Activated T-cell treated with anti-CD3 and anti-CD28 coated beads, Interleukin-2, amount 50 U/mL, for 48 hours (primary cell): ENCODE measurements at regions not wholly inside any gene's neighbourhood (a gene's known extent, or its start where the extent isn't known, plus 50 kb on each side); places are given as distances from the start of the nearest gene placed in this dataset.

Experiments used
- DNase-seq, 2 experiments: peaks; one replicate each; pipeline ENCODE4 v3.0.0-alpha.2; 2020

GRCh38 chr6:85126485-85127167 is 323.3 kb upstream of the NT5E start:
- DNase-seq, result peak; percentile 21 to 23

- no peak for DNase-seq
Measured at GRCh38 chr6:85125526-85125925, 324.4 kb upstream of the NT5E start.

DNA sequence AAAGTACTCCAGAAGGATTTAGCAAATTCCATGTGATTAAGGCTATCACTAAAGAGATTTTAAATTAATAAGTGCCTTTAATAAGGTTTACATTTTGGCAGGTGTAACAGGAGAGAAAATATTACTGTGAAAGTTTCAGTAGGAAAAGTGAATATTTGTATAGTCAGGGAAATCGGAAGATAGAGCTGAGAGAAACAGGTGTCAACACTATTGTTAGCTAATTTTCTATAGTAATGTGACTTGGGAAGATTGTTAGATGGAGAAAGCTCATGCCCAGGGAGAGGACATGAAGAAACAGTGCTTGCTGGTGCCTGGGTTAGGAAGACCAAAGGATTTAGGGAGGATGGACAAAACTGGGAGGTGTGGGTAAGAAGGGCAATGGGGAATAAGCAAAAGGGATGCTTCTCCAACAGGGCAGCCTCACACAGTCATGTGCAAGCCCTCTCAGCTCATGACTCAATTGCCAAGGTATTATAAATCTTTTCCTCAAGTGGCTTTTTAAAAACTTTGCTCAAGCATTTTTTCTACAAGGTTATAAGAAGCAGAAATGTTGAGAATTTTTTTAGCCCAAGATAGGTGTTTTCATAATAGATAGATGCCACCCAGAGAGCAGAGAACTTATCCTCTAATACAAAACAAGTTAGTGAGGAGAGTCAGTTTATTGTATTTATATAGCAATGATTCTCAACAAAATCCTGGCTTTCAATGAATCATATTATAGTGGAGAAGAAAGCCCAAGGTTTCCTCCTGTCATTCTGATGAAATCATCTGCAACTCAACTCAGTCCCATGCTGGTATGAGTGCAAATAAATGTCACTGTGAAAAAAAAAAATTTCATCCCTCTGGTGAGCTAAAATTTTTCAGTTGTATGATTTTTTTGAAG is 325.2 kb upstream of the NT5E start:
- DNase-seq, result no peak

DNA sequence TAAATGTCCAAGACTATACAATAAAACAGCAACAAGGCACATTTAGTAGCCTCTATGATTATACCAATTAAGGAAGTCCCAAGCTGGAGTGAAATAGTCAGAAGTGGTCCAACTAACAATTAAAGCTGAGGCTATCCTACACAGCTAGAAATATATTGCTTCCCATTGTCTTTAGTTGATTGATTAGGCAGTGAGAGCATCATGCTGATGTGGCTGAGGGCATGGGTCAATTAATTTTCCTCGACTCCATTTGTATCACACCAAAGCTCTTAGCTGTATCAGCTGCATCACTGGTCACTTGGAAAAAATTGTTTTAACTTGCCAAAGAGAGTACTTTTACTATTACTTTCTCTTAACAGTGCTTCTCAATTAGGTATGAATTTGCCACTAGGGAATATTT is 328.7 kb upstream of the NT5E start:
- DNase-seq, result no peak

DNA sequence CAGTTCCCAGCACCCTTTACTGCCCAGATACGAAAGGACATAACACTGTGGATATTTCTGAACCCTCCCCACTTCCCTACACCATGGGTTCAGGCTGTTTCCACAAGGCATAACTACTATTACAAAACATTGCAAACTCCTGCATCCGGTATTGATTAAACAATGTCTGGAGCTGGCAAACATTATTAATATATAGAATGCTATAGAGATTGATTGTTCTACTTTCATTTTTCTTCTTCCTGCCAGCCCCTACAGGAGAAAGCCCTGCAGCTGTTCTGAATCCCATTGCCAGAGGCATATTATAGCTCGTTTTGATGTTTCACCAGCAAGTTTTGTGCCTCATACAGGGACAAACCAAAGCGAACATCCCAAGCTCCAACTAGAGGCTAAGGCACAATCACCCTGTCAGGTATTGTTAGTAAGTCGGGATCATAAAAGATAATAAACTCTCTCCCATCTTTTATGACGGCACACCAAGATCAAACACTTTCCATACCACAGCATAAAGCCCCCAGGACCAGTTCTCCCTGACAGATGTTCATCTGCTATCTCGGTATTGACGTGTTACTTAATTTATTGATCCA is 331.1 kb upstream of the NT5E start:
- DNase-seq, result no peak

DNA sequence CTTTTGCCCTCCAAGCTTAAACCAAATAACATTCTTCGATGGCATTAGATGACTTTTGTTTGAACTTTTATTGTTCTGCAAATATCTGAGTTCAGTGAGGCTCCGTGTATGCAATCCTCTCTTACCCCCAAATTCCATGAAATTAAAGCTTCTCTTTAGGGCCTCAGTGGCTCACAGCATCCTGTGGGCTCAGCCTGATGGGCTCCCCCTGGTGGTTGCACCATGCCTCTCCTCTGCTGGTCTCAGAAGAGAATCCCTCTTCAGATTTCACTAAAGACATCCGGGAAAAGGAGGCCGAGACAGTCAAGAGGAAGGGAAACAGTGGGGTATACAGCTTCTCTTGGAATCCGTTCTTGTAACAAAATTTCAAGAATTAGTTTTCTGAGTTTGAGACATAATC is 331.6 kb upstream of the NT5E start:
- no peak for DNase-seq

- DNase-seq, result no peak
Measured at GRCh38 chr6:85116475-85116874, 333.4 kb upstream of the NT5E start.

DNA sequence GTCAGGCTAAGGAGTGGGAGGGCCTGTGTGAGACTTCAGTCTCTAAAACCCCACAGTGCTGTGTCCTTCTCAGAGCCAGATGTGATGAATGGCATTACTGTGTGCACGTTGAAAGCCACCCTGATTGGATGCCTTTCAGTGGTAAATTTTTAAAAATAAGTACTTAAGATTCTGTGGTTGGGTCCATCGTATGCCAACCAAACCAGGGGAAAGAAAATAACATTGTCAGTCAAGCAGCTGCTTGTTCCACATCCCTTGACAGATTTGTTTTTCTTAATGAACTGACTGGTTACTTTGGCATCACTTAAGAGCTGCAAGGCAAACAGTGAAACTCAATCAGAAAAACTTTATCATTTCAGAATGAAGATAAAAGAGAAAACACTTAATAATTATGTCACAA is 334.0 kb upstream of the NT5E start:
- DNase-seq, result no peak

- DNase-seq, result no peak
Measured at GRCh38 chr6:85115376-85115775, 334.5 kb upstream of the NT5E start.

- DNase-seq, result no peak
Measured at GRCh38 chr6:85114581-85114935, 335.3 kb upstream of the NT5E start.

DNA sequence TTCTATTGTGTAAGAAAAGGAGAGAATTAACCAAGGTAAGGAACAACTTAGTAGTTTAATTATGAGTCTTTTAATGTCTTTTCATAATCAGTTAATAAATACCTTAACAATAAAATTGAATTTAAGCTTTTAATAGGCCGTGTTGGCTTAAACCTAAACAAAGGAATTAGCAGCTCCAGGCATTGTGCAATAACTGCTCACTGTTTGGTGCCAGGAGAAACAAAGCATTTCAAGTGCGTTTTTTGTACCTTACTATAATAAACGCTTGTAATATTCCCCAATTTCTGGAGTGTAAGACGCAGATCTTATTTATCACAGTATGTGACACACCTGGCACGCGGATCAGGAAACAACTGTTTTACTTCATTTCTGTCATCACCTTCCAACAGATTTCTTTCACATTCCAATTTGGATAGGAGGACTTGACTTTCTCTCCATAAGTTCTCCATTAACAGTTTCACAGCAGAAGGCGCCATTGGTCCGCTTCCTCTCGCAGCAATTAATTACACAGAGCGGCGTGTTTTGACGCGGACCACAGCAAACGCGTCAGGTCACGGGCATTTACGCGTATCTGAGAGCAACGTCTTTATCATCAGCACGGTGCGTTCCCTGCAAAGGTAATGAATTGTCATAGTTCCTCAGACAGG is 335.8 kb upstream of the NT5E start:
- no peak for DNase-seq

- DNase-seq, result no peak
Measured at GRCh38 chr6:85112540-85112939, 337.3 kb upstream of the NT5E start.

DNA sequence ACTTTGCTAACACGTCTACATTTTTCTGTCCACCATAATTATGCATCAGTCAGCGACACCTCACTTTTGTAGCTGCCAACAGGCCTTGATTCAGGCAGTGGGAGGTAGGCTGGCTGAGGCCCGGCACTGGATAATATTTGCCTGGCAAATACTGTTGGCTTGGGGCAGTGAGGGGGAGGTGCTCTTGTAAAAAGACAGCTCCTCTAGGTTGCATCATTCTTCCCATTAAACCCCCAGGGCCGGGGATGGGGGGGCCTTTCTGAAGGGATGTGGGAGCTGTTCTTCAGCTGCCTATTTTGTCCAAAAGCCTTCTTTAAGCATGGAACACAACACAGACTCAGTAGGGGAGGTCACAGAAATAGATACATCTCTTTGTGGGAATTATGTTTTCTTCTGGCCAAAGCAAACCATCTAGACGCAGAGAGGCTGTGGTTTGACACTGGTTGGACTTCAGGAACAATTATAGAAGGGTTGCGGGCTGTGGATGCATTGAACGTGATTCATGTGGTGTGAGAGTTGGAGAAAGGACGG is 338.3 kb upstream of the NT5E start:
- no peak for DNase-seq

DNA sequence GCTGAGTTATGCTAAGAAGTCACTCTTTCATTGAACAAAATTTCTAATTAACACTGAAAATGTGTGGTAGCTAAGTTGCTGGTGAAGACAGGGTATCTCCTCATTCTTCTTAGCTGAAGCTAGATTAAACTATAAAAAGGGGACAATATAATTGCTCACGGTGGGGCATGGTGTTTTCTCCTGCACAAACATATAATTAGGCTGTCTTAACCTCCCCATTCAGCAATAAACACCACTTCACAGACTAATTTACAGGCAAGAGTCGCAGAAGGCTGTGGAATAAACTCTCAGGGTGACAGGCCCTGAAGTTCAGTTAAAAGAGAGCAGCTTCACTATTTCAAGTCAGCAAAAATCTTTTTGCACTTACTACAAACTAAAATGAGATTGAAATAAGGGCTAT is 338.9 kb upstream of the NT5E start:
- no peak for DNase-seq

DNA sequence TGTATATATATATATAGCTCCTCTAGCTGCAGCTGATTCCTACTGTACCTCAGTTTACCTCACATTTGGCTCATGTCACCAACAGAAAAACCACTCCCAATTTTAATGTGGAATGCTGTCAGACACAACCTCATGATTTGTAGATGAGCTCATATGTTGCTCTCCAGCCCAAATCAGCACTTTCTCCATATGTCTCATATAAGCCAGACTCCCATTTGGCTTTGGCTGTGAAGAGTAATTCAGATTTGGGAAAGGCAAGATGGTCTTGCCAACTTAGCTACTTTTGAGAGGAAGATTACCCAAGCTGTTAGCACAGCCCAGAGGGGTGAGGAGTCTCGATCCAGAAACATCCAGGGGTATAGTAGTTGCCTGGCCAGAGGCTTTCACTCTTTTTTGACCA is 342.2 kb upstream of the NT5E start:
- no peak for DNase-seq

DNA sequence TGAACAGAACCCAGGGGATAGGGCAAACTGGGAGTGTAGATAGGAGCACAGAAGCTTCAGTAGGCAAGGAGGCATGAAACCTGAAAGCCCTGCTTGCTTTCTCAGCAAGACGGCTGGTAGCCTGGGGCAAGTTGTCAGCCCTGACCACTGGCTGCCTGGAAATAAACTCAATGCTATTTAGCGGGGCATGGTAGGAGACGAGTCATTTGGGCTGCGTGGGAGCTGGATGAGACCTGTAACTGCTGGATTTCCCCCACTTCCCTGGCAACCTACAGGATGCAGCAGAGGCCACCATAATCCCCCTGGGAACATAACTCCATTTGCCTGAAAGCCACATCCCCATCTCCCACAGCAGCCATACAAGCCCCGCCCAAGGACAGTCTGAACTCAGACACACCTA is 332.6 kb upstream of the TBX18 start:
- no peak for DNase-seq

- DNase-seq, result no peak
Measured at GRCh38 chr6:85092226-85092625, 327.8 kb upstream of the TBX18 start.

- DNase-seq, result no peak
Measured at GRCh38 chr6:85089255-85089654, 324.9 kb upstream of the TBX18 start.

GRCh38 chr6:85085875-85086274 is 321.5 kb upstream of the TBX18 start:
- no peak for DNase-seq

DNA sequence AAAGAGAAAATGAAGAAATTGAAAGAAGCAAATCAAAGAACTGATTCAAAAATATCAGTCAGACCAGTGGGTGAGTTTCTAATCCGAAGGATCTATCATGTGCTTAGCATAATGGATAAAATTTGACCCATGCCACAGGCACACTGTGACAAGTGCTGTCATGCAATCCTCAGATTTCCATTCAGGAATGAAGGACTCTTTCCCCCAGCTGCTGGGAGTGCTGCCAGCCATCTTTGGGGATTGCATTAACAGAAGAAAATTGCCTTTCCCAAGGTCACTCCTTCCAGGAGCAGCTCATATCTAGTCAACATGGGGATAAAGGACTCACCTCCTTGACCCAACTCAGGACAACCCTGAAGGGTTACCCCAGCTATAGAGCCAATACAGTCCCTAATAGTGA is 316.7 kb upstream of the TBX18 start:
- DNase-seq, result no peak

DNA sequence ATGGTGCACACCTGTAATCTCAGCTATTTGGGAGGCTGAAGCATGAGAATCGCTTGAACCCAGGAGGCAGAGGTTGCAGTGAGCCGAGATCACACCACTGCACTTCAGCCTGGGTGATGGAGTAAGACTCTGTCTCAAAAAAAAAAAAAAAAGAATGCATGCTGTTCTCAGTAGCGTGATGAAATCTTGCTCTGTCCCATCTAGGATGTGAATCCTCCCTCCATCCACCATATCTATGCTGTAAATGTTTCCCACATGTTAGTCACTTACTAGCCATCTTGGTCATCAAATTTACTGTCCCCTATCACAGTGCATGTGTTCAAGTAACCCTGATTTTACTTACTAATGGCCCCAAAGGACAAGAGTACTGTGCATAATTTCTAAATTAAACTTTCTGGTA is 315.4 kb upstream of the TBX18 start:
- no peak for DNase-seq

- DNase-seq, result no peak
Measured at GRCh38 chr6:85078058-85078457, 313.7 kb upstream of the TBX18 start.

- DNase-seq, result no peak
Measured at GRCh38 chr6:85077098-85077497, 312.7 kb upstream of the TBX18 start.
